Muscle layer of colon (tissue), 2 donors: ENCODE measurements at regions not wholly inside any gene's neighbourhood (a gene's known extent, or its start where the extent isn't known, plus 50 kb on each side); places are given as distances from the start of the nearest gene placed in this dataset.
"Not testable (repeated sequence)": the region's sequence is repeated elsewhere in the genome, so short reads cannot be mapped to it uniquely, and the experiment has no call there.

ENCODE experiments used
- H3K27ac ChIP-seq: one replicate; pipeline ENCODE4 v1.7.0; 2013; ENCODE audit warnings: low read depth, mild to moderate bottlenecking, low read length, moderate library complexity
- H3K27me3 ChIP-seq, 2 donors: one replicate each; pipeline ENCODE4 v1.7.0; 2013; ENCODE audit warnings: low read length in 2 of 2, mild to moderate bottlenecking in 2 of 2; ENCODE audit not compliant: insufficient read depth in 2 of 2, control insufficient read depth in 1 of 2
- H3K36me3 ChIP-seq: one replicate; pipeline ENCODE4 v1.7.0; 2013; ENCODE audit warnings: mild to moderate bottlenecking, low read length; ENCODE audit not compliant: insufficient read depth
- H3K4me1 ChIP-seq: one replicate; pipeline ENCODE4 v1.7.0; 2013; ENCODE audit warnings: mild to moderate bottlenecking, low read length; ENCODE audit not compliant: insufficient read depth
- H3K4me3 ChIP-seq, 2 donors: one replicate each; pipeline ENCODE4 v1.7.0; 2013; ENCODE audit warnings: low read length in 2 of 2, low read depth in 1 of 2, mild to moderate bottlenecking in 1 of 2, moderate library complexity in 1 of 2
- H3K9ac ChIP-seq: one replicate; pipeline ENCODE4 v1.7.0; 2013; ENCODE audit warnings: low read length
- H3K9me3 ChIP-seq: one replicate; pipeline ENCODE4 v1.7.0; 2013; ENCODE audit warnings: mild to moderate bottlenecking, low read length
- donor health status: abdominal sarcoma.
- donor health status: Adenocarcinoma of cecum.

DNA sequence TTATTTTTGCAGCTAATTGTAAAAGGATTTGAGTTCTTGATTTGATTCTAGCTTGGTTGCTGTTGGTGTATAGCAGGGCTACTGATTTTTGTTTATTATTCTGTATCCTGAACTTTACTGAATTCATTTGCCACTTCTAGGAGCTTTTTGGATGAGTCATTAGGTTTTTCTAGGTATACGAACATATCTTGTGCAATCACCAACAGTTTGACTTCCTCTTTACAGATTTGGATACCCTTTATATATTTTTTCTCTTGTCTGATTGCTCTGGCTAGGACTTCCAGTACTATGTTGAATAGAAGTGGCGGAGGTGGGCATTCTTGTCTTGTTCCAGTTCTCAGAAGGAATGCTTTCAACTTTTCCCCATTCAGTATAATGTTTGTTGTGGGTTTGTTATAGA is 210.8 kb downstream of the FGF10 start:
- Histone ChIP-seq H3K9me3 (no peaks in the 10 kb centered on the region), H3K36me3 (no peaks in the 10 kb centered on the region), H3K27ac (no peak overlapping the region), H3K9ac (no peak overlapping the region), H3K4me1 (no peaks in the 10 kb centered on the region), H3K27me3 (no peaks in the 10 kb centered on the region), H3K4me3 (no peak overlapping the region)

GRCh38 chr5:44167540-44167939 is 221.7 kb downstream of the FGF10 start:
- H3K9ac ChIP-seq, result no peak overlapping the region
- H3K36me3 ChIP-seq, result no peaks in the 10 kb centered on the region
- no peak overlapping the region for H3K27ac ChIP-seq
- H3K4me3 ChIP-seq, result no peak overlapping the region
- no peaks in the 10 kb centered on the region for H3K4me1 ChIP-seq
- H3K27me3 ChIP-seq, result no peaks in the 10 kb centered on the region
- H3K9me3 ChIP-seq, result no peaks in the 10 kb centered on the region

DNA sequence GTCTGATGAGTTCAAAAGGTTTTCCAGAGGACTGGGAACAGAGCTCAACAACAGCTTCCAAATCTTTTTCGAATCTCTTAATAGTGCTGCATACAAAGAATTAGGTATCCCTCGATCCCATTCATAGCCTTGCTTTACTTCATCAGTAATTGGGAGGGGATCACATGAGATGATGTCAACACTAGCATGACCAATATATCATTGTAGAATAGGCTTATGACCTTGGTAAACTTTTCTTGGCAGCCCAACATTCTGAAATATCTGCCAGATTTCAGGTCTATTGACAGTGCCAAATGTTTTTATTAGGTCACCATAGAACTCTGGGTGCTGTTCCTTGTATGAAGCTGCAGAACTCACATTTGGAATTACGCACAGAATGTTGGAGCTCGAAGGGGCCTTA is 228.9 kb downstream of the FGF10 start:
- Histone ChIP-seq H3K4me1 (no peaks in the 10 kb centered on the region), H3K27ac (no peak overlapping the region), H3K9ac (no peak overlapping the region), H3K9me3 (peaks cover 6% of the 10 kb centered on the region), H3K4me3 (no peak overlapping the region), H3K36me3 (no peaks in the 10 kb centered on the region), H3K27me3 (no peaks in the 10 kb centered on the region)

- no peaks in the 10 kb centered on the region for H3K27me3 ChIP-seq
Measured at GRCh38 chr5:44150075-44150723, 239.0 kb downstream of the FGF10 start.

DNA sequence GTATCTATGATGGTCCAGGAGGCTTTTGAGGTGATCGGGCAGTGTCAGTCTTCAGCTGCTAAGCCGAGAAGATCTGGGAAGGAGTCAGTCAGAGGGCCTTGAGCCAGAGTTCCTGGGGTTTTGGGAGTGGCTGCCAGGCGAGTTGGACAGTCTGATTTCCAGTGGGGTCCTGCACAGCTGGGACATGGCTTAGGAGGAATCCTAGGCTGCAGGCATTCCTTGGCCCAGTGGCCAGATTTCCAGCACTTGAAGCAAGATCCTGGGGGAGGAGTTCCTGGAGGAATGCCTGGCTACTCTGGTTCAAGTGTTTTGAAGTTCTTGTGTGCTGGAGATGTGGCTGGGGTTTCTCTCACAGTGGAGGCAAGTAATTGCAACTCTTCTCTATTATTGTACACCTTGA is 271.3 kb downstream of the FGF10 start:
- H3K4me3 ChIP-seq, H3K9me3 ChIP-seq, H3K9ac ChIP-seq, H3K27me3 ChIP-seq, H3K36me3 ChIP-seq, H3K27ac ChIP-seq, H3K4me1 ChIP-seq: not testable (repeated sequence)

More at GRCh38 chr5:44150075-44150723, 239.0 kb downstream of the FGF10 start:
- H3K9me3 ChIP-seq, result no peaks in the 10 kb centered on the region
- no peak overlapping the region for H3K4me3 ChIP-seq
- H3K4me1 ChIP-seq, result no peaks in the 10 kb centered on the region
- no peak overlapping the region for H3K27ac ChIP-seq
- H3K9ac ChIP-seq, result no peak overlapping the region
- no peaks in the 10 kb centered on the region for H3K36me3 ChIP-seq

GRCh38 chr5:44108232-44108631 is 281.0 kb downstream of the FGF10 start:
- H3K27me3 ChIP-seq, H3K4me3 ChIP-seq, H3K36me3 ChIP-seq, H3K4me1 ChIP-seq, H3K9ac ChIP-seq, H3K27ac ChIP-seq, H3K9me3 ChIP-seq: not testable (repeated sequence)

- Histone ChIP-seq H3K9ac (no peak overlapping the region), H3K4me1 (no peaks in the 10 kb centered on the region), H3K27ac (no peak overlapping the region)
Measured at GRCh38 chr5:44099643-44100042, 289.6 kb downstream of the FGF10 start.

GRCh38 chr5:44089424-44090144 is 299.6 kb downstream of the FGF10 start:
- Histone ChIP-seq H3K4me3 (no peak overlapping the region), H3K27ac (no peak overlapping the region), H3K36me3 (no peaks in the 10 kb centered on the region), H3K9ac (no peak overlapping the region), H3K9me3 (no peaks in the 10 kb centered on the region), H3K27me3 (no peaks in the 10 kb centered on the region), H3K4me1 (no peaks in the 10 kb centered on the region)

More at GRCh38 chr5:44099643-44100042, 289.6 kb downstream of the FGF10 start:
- Histone ChIP-seq H3K27me3 (no peaks in the 10 kb centered on the region), H3K4me3 (no peak overlapping the region), H3K36me3 (no peaks in the 10 kb centered on the region), H3K9me3 (no peaks in the 10 kb centered on the region)

DNA sequence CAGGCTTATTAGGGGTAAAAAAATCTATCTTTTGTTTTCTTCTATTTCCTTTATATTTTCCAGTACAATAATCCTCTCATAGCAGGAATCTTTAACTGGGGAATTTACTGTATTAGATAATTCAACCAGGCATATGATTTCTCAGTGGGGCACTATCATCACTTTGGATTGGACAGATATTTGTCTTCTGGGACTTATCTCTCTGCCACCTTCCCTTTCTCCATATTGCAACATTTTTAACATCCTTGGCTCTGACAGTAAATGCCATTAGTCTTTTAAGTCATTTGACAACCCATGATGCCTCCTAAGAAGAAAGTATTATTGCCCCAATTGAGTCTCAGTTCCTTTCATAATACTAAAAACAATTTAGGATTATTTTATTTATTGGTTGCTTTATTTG is 304.1 kb downstream of the FGF10 start:
- Histone ChIP-seq H3K4me3 (no peak overlapping the region), H3K27me3 (no peaks in the 10 kb centered on the region), H3K9ac (no peak overlapping the region), H3K27ac (no peak overlapping the region), H3K36me3 (no peaks in the 10 kb centered on the region), H3K9me3 (no peaks in the 10 kb centered on the region), H3K4me1 (no peaks in the 10 kb centered on the region)

DNA sequence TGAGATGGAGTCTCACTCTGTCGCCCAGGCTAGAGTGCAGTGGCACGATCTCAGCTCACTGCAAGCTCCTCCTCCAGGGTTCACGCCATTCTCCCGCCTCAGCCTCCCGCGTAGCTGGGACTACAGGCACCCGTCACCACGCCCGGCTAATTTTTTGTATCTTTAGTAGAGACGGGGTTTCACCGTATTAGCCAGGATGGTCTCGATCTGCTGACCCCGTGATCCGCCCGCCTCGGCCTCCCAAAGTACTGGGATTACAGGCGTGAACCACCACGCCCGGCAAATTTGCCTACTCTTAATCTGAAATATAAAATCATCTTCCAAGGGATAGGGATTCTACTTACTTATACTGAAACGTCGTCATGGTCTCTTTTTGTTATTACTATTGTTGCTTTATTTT is 314.7 kb downstream of the FGF10 start:
- H3K9me3 ChIP-seq, H3K9ac ChIP-seq, H3K4me3 ChIP-seq, H3K4me1 ChIP-seq, H3K36me3 ChIP-seq, H3K27me3 ChIP-seq, H3K27ac ChIP-seq: not testable (repeated sequence)

DNA sequence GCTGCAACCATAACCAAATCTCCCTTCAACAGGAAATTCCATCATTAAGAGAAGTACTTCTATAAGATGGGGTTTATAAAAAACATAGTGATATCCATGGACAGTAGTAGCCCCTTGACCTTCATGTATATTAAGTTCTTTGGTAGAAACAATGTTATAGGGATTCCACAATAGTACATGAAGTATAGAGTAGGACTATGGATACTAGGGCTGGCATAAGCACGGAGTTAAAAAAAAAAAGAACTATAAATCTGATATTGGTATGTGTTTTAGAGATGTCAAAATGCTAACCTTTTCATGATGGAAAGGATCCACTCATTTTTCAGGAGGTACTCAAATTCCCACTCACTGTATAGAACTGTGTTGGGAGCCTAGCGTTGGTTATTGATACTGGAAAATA is 337.6 kb downstream of the FGF10 start:
- H3K27ac ChIP-seq, result no peak overlapping the region

More for the DNA sequence above, 337.6 kb downstream of the FGF10 start:
- H3K9ac ChIP-seq, result no peak overlapping the region
- H3K4me1 ChIP-seq, result no peaks in the 10 kb centered on the region
- no peaks in the 10 kb centered on the region for H3K9me3 ChIP-seq
- no peaks in the 10 kb centered on the region for H3K27me3 ChIP-seq
- H3K36me3 ChIP-seq, result no peaks in the 10 kb centered on the region
- H3K4me3 ChIP-seq, result no peak overlapping the region
